H1 (cell line): ENCODE measurements at regions not wholly inside any gene's neighbourhood (a gene's known extent, or its start where the extent isn't known, plus 50 kb on each side); places are given as distances from the start of the nearest gene placed in this dataset.

ENCODE experiments used
- CTCF ChIA-PET: fragments of 300-600 bp; sonication (Branson Sonifier 250); formaldehyde crosslinking; loops from one replicate; lab custom pipeline; 2021; ENCODE audit not compliant: partially characterized antibody; lab: Charles Lee
- POLR2A ChIA-PET: fragments of 300-600 bp; sonication (Branson Sonifier 250); formaldehyde crosslinking; loops from one replicate; lab custom pipeline; 2021; ENCODE audit warnings: inconsistent platforms; ENCODE audit not compliant: partially characterized antibody; lab: Charles Lee
- DNase-seq, 2 experiments: peaks; one replicate each; pipeline versions ENCODE4 v3.0.0 to v3.0.0-alpha.2; 2010 to 2022; ENCODE audit warnings: low spot score in 2 of 2, low read depth in 1 of 2, mixed read lengths in 1 of 2
- FAIRE-seq: peaks from 2 replicates; lab custom pipeline; 2011; peaks lifted over from hg19 to GRCh38; lab: Jason Lieb, UNC
- H2AFZ ChIP-seq: 2 replicates; pipeline ENCODE4 v1.8.1; 2012; ENCODE audit warnings: low read length, inconsistent platforms
- H2AK5ac ChIP-seq: 2 replicates; pipeline ENCODE4 v1.6.1; 2013; ENCODE audit warnings: low read depth, low read length
- H2BK120ac ChIP-seq: replicated peaks from 2 replicates; pipeline ENCODE3; 2013; ENCODE audit warnings: low read depth, low read length, inconsistent platforms
- H2BK12ac ChIP-seq: 2 replicates; pipeline ENCODE4 v1.6.1; 2013; ENCODE audit warnings: low read depth, low read length
- H2BK15ac ChIP-seq: 2 replicates; pipeline ENCODE4 v1.6.1; 2013; ENCODE audit warnings: low read length
- H2BK20ac ChIP-seq: 2 replicates; pipeline ENCODE4 v1.6.1; 2013; ENCODE audit warnings: low read length
- H2BK5ac ChIP-seq: 2 replicates; pipeline ENCODE4 v1.6.1; 2013; ENCODE audit warnings: low read depth, low read length
- H3K14ac ChIP-seq: 2 replicates; pipeline ENCODE4 v1.6.1; 2013; ENCODE audit warnings: inconsistent platforms; ENCODE audit not compliant: insufficient read length
- H3K18ac ChIP-seq: 2 replicates; pipeline ENCODE4 v1.6.1; 2013; ENCODE audit warnings: low read length; ENCODE audit errors: extremely low read depth
- H3K23ac ChIP-seq: 2 replicates; pipeline ENCODE4 v1.6.1; 2013; ENCODE audit warnings: inconsistent platforms; ENCODE audit not compliant: insufficient read length
- H3K23me2 ChIP-seq: 2 replicates; pipeline ENCODE4 v1.6.1; 2013; ENCODE audit warnings: low read depth, low read length
- H3K27ac ChIP-seq: 2 replicates; pipeline ENCODE4 v1.6.1; 2011; ENCODE audit warnings: low read depth, low read length, inconsistent platforms
- H3K27me3 ChIP-seq, 4 experiments: replicated peaks in 1 of 4; 1 replicate in 1 of 4; 2 replicates in 3 of 4; pipeline versions ENCODE4 v1.6.1 to v1.8.1; 2011 to 2013; ENCODE audit warnings: low read length in 3 of 4, mild to moderate bottlenecking in 3 of 4, inconsistent platforms in 2 of 4, mixed read lengths in 2 of 4, moderate library complexity in 1 of 4; ENCODE audit not compliant: control insufficient read depth in 3 of 4, insufficient read depth in 3 of 4; ENCODE audit errors: extremely low read depth in 1 of 4
- H3K36me3 ChIP-seq, 4 experiments: 2 replicates each; pipeline versions ENCODE4 v1.6.1 to v1.8.1; 2011 to 2013; ENCODE audit warnings: mild to moderate bottlenecking in 4 of 4, low read length in 3 of 4, moderate library complexity in 2 of 4, control low read depth in 1 of 4, inconsistent platforms in 1 of 4; ENCODE audit not compliant: insufficient read depth in 4 of 4, control insufficient read depth in 2 of 4
- H3K4ac ChIP-seq: replicated peaks from 2 replicates; pipeline ENCODE3; 2013; ENCODE audit warnings: low read length, low read depth, mixed read lengths, inconsistent platforms; ENCODE audit not compliant: insufficient read length
- H3K4me1 ChIP-seq, 4 experiments: replicated peaks in 1 of 4; 1 replicate in 1 of 4; 2 replicates in 3 of 4; pipeline versions ENCODE4 v1.6.1 to v1.8.1; 2011 to 2013; ENCODE audit warnings: low read length in 3 of 4, inconsistent platforms in 2 of 4, mixed read lengths in 1 of 4; ENCODE audit not compliant: insufficient read depth in 4 of 4, control insufficient read depth in 3 of 4
- H3K4me2 ChIP-seq, 2 experiments: 2 replicates each; pipeline versions ENCODE4 v1.6.1 to v1.8.1; 2011 to 2013; ENCODE audit warnings: low read depth in 2 of 2, low read length in 2 of 2, control low read depth in 1 of 2, inconsistent platforms in 1 of 2, mild to moderate bottlenecking in 1 of 2; ENCODE audit not compliant: insufficient read depth in 1 of 2
- H3K4me3 ChIP-seq, 4 experiments: fragments of 200-600, 300-600 bp in 1 of 4; sonication (generic), shearing (Covaris generic), sonication (Bioruptor Twin) in 1 of 4; 2 replicates each; pipeline versions ENCODE4 v1.5.1 to v1.8.1; 2011 to 2016; ENCODE audit warnings: low read length in 4 of 4, low read depth in 3 of 4, control low read depth in 2 of 4, inconsistent platforms in 2 of 4, mild to moderate bottlenecking in 2 of 4, mixed read lengths in 1 of 4, moderate library complexity in 1 of 4; ENCODE audit not compliant: insufficient read depth in 2 of 4; ENCODE audit errors: extremely low read depth in 1 of 4
- H3K56ac ChIP-seq: replicated peaks from 2 replicates; pipeline ENCODE3; 2013; ENCODE audit warnings: low read depth, mild to moderate bottlenecking, mixed read lengths, low read length, inconsistent platforms; ENCODE audit not compliant: insufficient read length
- H3K79me1 ChIP-seq: 2 replicates; pipeline ENCODE4 v1.6.1; 2013; ENCODE audit warnings: low read depth, low read length, control low read depth
- H3K79me2 ChIP-seq, 2 experiments: 2 replicates each; pipeline versions ENCODE4 v1.6.1 to v1.8.1; 2012 to 2013; ENCODE audit warnings: low read length in 2 of 2, mild to moderate bottlenecking in 2 of 2, inconsistent platforms in 1 of 2; ENCODE audit not compliant: insufficient read depth in 2 of 2, control insufficient read depth in 1 of 2
- H3K9ac ChIP-seq, 4 experiments: replicated peaks in 1 of 4; 1 replicate in 1 of 4; 2 replicates in 3 of 4; pipeline versions ENCODE4 v1.6.1 to v1.8.1; 2011 to 2013; ENCODE audit warnings: low read depth in 3 of 4, low read length in 3 of 4, control low read depth in 2 of 4, mild to moderate bottlenecking in 2 of 4, moderate library complexity in 2 of 4, inconsistent platforms in 1 of 4; ENCODE audit errors: extremely low read depth in 1 of 4
- H3K9me3 ChIP-seq, 2 experiments: 2 replicates each; pipeline versions ENCODE4 v1.6.1 to v1.8.1; 2012 to 2013; ENCODE audit warnings: mild to moderate bottlenecking in 2 of 2, moderate library complexity in 2 of 2, control low read depth in 1 of 2, inconsistent platforms in 1 of 2, low read depth in 1 of 2, low read length in 1 of 2, mixed read lengths in 1 of 2; ENCODE audit not compliant: insufficient read depth in 2 of 2
- H4K20me1 ChIP-seq, 2 experiments: replicated peaks in 1 of 2; 2 replicates each; pipeline versions ENCODE3 to v1.8.1; 2011 to 2013; ENCODE audit warnings: inconsistent platforms in 2 of 2, low read length in 2 of 2, mild to moderate bottlenecking in 1 of 2; ENCODE audit not compliant: insufficient read depth in 2 of 2, control insufficient read depth in 1 of 2
- H4K5ac ChIP-seq: 2 replicates; pipeline ENCODE4 v1.6.1; 2013; ENCODE audit warnings: low read length, low read depth, mixed read lengths, inconsistent platforms; ENCODE audit not compliant: insufficient read length
- H4K8ac ChIP-seq: 2 replicates; pipeline ENCODE4 v1.8.0; 2013; ENCODE audit warnings: mild to moderate bottlenecking, moderate library complexity, low read length, inconsistent platforms; ENCODE audit not compliant: insufficient read depth; ENCODE audit errors: extremely low read depth
- H4K91ac ChIP-seq: replicated peaks from 2 replicates; pipeline ENCODE3; 2013; ENCODE audit warnings: low read length, mixed read lengths, inconsistent platforms; ENCODE audit not compliant: insufficient read length
- CHD2 ChIP-seq: IDR thresholded peaks from 2 replicates; pipeline ENCODE4 v1.6.1; 2012; ENCODE audit warnings: low read length, improper control_type of control experiment
- POLR2AphosphoS5 ChIP-seq: IDR thresholded peaks from 2 replicates; pipeline ENCODE4 v1.6.1; 2011; ENCODE audit warnings: low read depth, low read length
- RAD21 ChIP-seq, 2 experiments: IDR thresholded peaks in 1 of 2; conservative IDR thresholded peaks in 1 of 2; 2 replicates each; pipeline ENCODE4 v1.6.1; 2011; ENCODE audit warnings: low read depth in 2 of 2, low read length in 2 of 2, improper control_type of control experiment in 1 of 2, inconsistent platforms in 1 of 2, mild to moderate bottlenecking in 1 of 2, moderate library complexity in 1 of 2
- RNF2 ChIP-seq: fragments of 200-900, 300-1000 bp; sonication (generic); IDR thresholded peaks from 2 replicates; pipeline ENCODE4 v1.7.1; 2016; ENCODE audit warnings: borderline replicate concordance, low read depth, mild to moderate bottlenecking, antibody characterized with exemption, low read length; ENCODE audit not compliant: poor library complexity, severe bottlenecking; ENCODE audit errors: missing control alignments
- SP2 ChIP-seq: IDR thresholded peaks from 2 replicates; pipeline ENCODE4 v1.6.1; 2012; ENCODE audit warnings: mild to moderate bottlenecking, low read length, inconsistent platforms
- SUZ12 ChIP-seq: fragments of 200-600 bp; sonication (generic); IDR thresholded peaks from 2 replicates; pipeline ENCODE4 v1.6.1; 2012; ENCODE audit warnings: mild to moderate bottlenecking, inconsistent platforms, low read length, moderate library complexity, mixed read lengths
- WGBS, 2 experiments: shearing (Covaris generic) in 1 of 2; methylation state at CpG; one replicate each; pipeline versions ENCODE4 v1.1.6 to v1.1.7; 2013 to 2015; ENCODE audit warnings: low lambda C conversion rate in 2 of 2, mixed read lengths in 2 of 2, inconsistent platforms in 1 of 2, low coverage in 1 of 2, missing lambda C conversion rate in 1 of 2; ENCODE audit not compliant: insufficient replicate concordance in 2 of 2, insufficient coverage in 1 of 2, insufficient read length in 1 of 2; ENCODE audit errors: extremely low coverage in 1 of 2, missing lambda C conversion rate in 1 of 2; 5-methylcytosine and 5-hydroxymethylcytosine counted together

- H3K36me3 ChIP-seq, result no peaks in the 10 kb centered on the region
- H2BK12ac ChIP-seq, result no peak overlapping the region
- no peak overlapping the region for H2AK5ac ChIP-seq
- DNase-seq (no peak), FAIRE-seq (no peak)
- no peak overlapping the region for H4K5ac ChIP-seq
- no peak overlapping the region for H3K27ac ChIP-seq
- ChIA-PET CTCF (interaction anchor here (0.6 kb wide), 1 partner anchor 104 kb away, joined by 4 read pairs; no protein-coding TSS in a partner anchor), POLR2A (no interaction called here)
- no peak overlapping the region for H2BK5ac ChIP-seq
- H4K91ac ChIP-seq, result no peak overlapping the region
- WGBS, 2 experiments, result 91% methylated on average over 3 of the region's 3 CpGs; no CpG with 5 or more reads in 1 of the 2 experiments
- no peak overlapping the region for H2BK20ac ChIP-seq
- H3K9me3 ChIP-seq, result no peaks in the 10 kb centered on the region
- H3K4me3 ChIP-seq, result no peak overlapping the region
- no peaks in the 10 kb centered on the region for H3K4me1 ChIP-seq
- no peak overlapping the region for H2BK120ac ChIP-seq
- H3K23ac ChIP-seq, result no peak overlapping the region
- H2BK15ac ChIP-seq, result no peak overlapping the region
- H3K79me2 ChIP-seq, result no peaks in the 10 kb centered on the region
- H3K4me2 ChIP-seq, result no peak overlapping the region
- no peak for TF ChIP-seq RAD21 (IDR thresholded peaks at IDR 0.05 in 1 of 2, conservative IDR thresholded peaks at IDR 0.05 in 1 of 2; ENCODE audit: low read depth in 2 of 2, low read length in 2 of 2)
- no peak for TF ChIP-seq POLR2AphosphoS5
- no peak for TF ChIP-seq RNF2
- TF ChIP-seq SUZ12, result no peak
- no peak for TF ChIP-seq CHD2
- TF ChIP-seq SP2, result no peak
- H3K27me3 ChIP-seq, result no peaks in the 10 kb centered on the region
- H3K9ac ChIP-seq, result no peak overlapping the region
- H3K4ac ChIP-seq, result no peak overlapping the region
- H2AFZ ChIP-seq, result no peak overlapping the region
- H3K14ac ChIP-seq, result no peak overlapping the region
- H3K23me2 ChIP-seq, result no peaks in the 10 kb centered on the region
- H3K56ac ChIP-seq, result no peak overlapping the region
- no peak overlapping the region for H3K18ac ChIP-seq
- no peaks in the 10 kb centered on the region for H4K20me1 ChIP-seq
- no peak overlapping the region for H4K8ac ChIP-seq
- H3K79me1 ChIP-seq, result no peaks in the 10 kb centered on the region
These were observed 230.8 kb downstream of the POU4F1 start for GRCh38 chr13:78372581-78372980.
